HL-60 (cell line): ENCODE measurements at regions not wholly inside any gene's neighbourhood (a gene's known extent, or its start where the extent isn't known, plus 50 kb on each side); places are given as distances from the start of the nearest gene placed in this dataset.

Experiments
- CTCF ChIP-seq: IDR thresholded peaks from one replicate; pipeline ENCODE4 v1.5.1; 2011; ENCODE audit warnings: low read length, control low read depth, inconsistent platforms; ENCODE audit not compliant: insufficient read depth
- POLR2AphosphoS5 ChIP-seq: IDR thresholded peaks from 2 replicates; pipeline ENCODE4 v1.6.1; 2012; ENCODE audit warnings: low read depth
- REST ChIP-seq: IDR thresholded peaks from 2 replicates; pipeline ENCODE4 v1.6.1; 2012; ENCODE audit warnings: low read depth; ENCODE audit not compliant: insufficient replicate concordance

- TF ChIP-seq CTCF (no peak), POLR2AphosphoS5 (no peak), REST (no peak)
These were observed 648.0 kb downstream of the GALR1 start for GRCh38 chr18:77897606-77898005.
